Prostate gland (tissue), 2 donors: ENCODE measurements at regions not wholly inside any gene's neighbourhood (a gene's known extent, or its start where the extent isn't known, plus 50 kb on each side); places are given as distances from the start of the nearest gene placed in this dataset.
"Not testable (repeated sequence)": the region's sequence is repeated elsewhere in the genome, so short reads cannot be mapped to it uniquely, and the experiment has no call there.

Experiments used
- DNase-seq: peaks from one replicate; pipeline ENCODE4 v3.0.0-alpha.2; 2019; ENCODE audit warnings: low spot score
- H3K27ac ChIP-seq, 2 donors: fragments of 200-600 bp; sonication (generic); 2 replicates each; pipeline ENCODE4 v1.5.1; 2017 to 2019
- H3K27me3 ChIP-seq: fragments of 200-600 bp; sonication (generic); replicated peaks from 2 replicates; pipeline ENCODE4 v1.5.1; 2019; ENCODE audit not compliant: insufficient read depth
- H3K36me3 ChIP-seq, 2 donors: fragments of 200-600 bp; sonication (generic); 1 replicate in 1 of 2; 2 replicates in 1 of 2; pipeline versions ENCODE4 v1.5.1 to v1.8.1; 2017 to 2019
- H3K4me1 ChIP-seq: fragments of 200-600 bp; sonication (generic); replicated peaks from 2 replicates; pipeline ENCODE4 v1.5.1; 2019
- H3K4me3 ChIP-seq, 2 donors: fragments of 200-600 bp; sonication (generic); 2 replicates each; pipeline ENCODE4 v1.5.1; 2017 to 2019
- H3K9me3 ChIP-seq: fragments of 200-600 bp; sonication (generic); 2 replicates; pipeline ENCODE4 v1.5.1; 2017
- POLR2A ChIP-seq: fragments of 450-650 bp; IDR thresholded peaks from one replicate; pipeline ENCODE4 v1.6.1; 2016; ENCODE audit warnings: antibody characterized with exemption, mild to moderate bottlenecking
- POLR2AphosphoS5 ChIP-seq: sonication (generic); formaldehyde crosslinking; IDR thresholded peaks from one replicate; pipeline ENCODE4 v1.6.1; 2017; ENCODE audit warnings: antibody characterized with exemption
- WGBS: methylation state at CpG from one replicate; pipeline ENCODE4 v1.1.5; 2018; 5-methylcytosine and 5-hydroxymethylcytosine counted together
- intact Hi-C: fragments of 100-400 bp; cut with DNase I; formaldehyde crosslinking; loops from one replicate; pipeline ENCODE4 v1.14.2; 2022
- TF ChIP-seq, protein P1 (sequence below), 4 experiments: fragments of 200-600 bp in 2 of 4; fragments of 450-650 bp in 2 of 4; sonication (generic) in 2 of 4; IDR thresholded peaks; 1 replicate in 3 of 4; 2 replicates in 1 of 4; pipeline ENCODE4 v1.5.1; 2016 to 2019; ENCODE audit warnings: antibody characterized with exemption in 4 of 4, mild to moderate bottlenecking in 2 of 4, moderate library complexity in 2 of 4

DNA sequence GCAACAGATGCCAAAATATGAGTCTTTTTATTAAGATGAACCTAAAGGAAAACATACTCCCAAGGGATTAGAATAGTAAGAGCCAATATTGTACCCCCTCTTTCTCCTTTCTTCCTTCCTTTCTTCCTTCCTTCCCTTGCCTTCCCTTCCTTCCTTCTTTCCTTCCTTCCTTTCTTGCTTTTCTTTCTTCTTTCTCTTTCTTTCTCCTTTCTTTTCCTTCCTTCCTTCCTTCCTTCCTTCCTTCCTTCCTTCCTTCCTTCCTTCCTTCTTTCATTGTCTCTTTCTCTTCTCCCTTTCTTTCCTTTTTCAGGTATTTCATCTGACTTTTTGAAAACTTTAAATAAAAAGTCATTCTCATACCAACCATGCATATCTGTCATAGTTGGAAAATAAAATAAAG, 892.5 kb downstream of the LRFN5 start:
- Histone ChIP-seq H3K4me1 (no peaks in the 10 kb centered on the region), H3K9me3 (no peaks in the 10 kb centered on the region), H3K36me3 (no peaks in the 10 kb centered on the region), H3K4me3 (no peak overlapping the region), H3K27ac (no peak overlapping the region), H3K27me3 (no peaks in the 10 kb centered on the region)
- intact Hi-C loops = no loop called here
- no peak for DNase-seq
- no peak for TF ChIP-seq POLR2A
- TF ChIP-seq, protein P1, sequence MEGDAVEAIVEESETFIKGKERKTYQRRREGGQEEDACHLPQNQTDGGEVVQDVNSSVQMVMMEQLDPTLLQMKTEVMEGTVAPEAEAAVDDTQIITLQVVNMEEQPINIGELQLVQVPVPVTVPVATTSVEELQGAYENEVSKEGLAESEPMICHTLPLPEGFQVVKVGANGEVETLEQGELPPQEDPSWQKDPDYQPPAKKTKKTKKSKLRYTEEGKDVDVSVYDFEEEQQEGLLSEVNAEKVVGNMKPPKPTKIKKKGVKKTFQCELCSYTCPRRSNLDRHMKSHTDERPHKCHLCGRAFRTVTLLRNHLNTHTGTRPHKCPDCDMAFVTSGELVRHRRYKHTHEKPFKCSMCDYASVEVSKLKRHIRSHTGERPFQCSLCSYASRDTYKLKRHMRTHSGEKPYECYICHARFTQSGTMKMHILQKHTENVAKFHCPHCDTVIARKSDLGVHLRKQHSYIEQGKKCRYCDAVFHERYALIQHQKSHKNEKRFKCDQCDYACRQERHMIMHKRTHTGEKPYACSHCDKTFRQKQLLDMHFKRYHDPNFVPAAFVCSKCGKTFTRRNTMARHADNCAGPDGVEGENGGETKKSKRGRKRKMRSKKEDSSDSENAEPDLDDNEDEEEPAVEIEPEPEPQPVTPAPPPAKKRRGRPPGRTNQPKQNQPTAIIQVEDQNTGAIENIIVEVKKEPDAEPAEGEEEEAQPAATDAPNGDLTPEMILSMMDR (IDR thresholded peaks at IDR 0.05) = no peak
- TF ChIP-seq POLR2AphosphoS5 = no peak

DNA sequence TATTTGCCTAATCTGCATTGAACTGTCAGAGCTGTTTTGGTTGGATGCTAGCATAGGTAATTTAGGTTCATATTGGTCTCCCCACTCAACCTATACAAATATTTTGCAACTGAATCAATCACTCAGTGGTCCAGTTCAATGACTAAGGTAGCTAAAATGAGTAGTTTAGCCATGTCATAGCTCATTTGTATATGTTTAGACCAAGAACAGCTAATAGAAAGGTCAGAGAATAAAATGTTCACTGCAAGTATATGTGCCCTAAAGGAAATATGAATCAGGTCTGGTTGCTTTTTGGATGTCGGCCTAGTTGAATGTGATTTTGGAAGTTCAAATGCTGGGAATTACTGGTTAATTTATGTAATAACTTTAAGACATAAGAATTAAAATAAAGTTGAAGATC, 883.9 kb downstream of the LRFN5 start:
- no peaks in the 10 kb centered on the region for H3K27me3 ChIP-seq
- no peak for DNase-seq
- no peaks in the 10 kb centered on the region for H3K9me3 ChIP-seq
- H3K36me3 ChIP-seq = no peaks in the 10 kb centered on the region
- no peak overlapping the region for H3K27ac ChIP-seq
- H3K4me3 ChIP-seq = no peak overlapping the region
- H3K4me1 ChIP-seq = no peaks in the 10 kb centered on the region
- TF ChIP-seq, protein P1 (IDR thresholded peaks at IDR 0.05) = no peak
- no peak for TF ChIP-seq POLR2A
- TF ChIP-seq POLR2AphosphoS5 = no peak
- 94% methylated on average over 1 of the region's 1 CpG for WGBS
- intact Hi-C loops = no loop called here

DNA sequence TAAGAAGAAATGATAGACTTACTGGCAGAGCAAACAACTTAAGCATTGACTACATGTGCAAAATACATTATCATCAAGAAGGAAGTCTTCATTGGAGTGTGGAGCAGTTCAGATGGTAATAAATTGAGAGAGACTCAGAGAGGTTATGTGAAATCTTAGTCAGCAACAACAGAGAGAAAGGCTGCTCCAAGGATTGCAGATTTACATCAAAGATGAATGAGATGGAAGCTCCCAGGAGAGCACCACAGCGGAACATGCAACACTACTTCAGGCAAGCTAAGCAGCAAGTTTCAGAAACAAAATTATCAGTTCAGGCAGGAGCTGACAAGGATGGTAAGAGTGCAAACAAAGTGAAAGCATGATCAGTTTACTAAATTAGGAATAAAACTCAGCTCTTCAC, 882.3 kb downstream of the LRFN5 start:
- intact Hi-C loops = no loop called here
- Histone ChIP-seq H3K4me1 (no peaks in the 10 kb centered on the region), H3K27me3 (no peaks in the 10 kb centered on the region), H3K4me3 (no peak overlapping the region), H3K36me3 (no peaks in the 10 kb centered on the region), H3K9me3 (no peaks in the 10 kb centered on the region), H3K27ac (no peak overlapping the region)
- TF ChIP-seq, protein P1 (IDR thresholded peaks at IDR 0.05) = no peak
- TF ChIP-seq POLR2AphosphoS5 (no peak), POLR2A (no peak)
- 96% methylated on average over 1 of the region's 1 CpG for WGBS
- no peak for DNase-seq

DNA sequence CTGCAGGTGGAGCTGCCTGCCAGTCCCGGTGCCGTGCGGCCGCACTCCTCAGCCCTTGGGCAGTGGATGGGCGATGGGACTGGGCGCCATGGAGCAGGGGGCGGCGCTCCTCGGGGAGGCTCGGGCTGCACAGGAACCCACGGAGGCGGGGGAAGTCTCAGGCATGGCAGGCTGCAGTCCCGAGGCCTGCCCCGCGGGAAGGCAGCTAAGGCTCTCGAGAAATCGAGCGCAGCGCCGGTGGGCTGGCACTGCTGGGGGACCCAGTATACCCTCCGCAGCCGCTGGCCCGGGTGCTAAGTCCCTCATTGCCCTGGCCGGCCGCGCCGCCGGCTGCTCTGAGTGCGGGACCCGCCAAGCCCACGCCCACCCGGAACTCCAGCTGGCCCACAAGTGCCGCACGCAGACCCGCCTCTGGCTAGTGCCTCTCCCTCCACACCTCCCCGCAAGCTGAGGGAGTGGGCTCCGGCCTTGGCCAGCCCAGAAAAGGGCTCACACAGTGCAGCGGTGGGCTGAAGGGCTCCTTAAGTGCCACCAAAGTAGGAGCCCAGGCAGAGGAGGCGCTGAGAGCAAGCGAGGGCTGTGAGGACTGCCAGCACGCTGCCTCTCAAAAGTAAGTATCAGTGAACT, 875.8 kb downstream of the LRFN5 start:
- H3K9me3 ChIP-seq, H3K27me3 ChIP-seq, H3K4me3 ChIP-seq, H3K36me3 ChIP-seq, H3K4me1 ChIP-seq, DNase-seq, intact Hi-C loops, H3K27ac ChIP-seq: not testable (repeated sequence)
- 96% methylated on average over 35 of the region's 41 CpGs for WGBS

DNA sequence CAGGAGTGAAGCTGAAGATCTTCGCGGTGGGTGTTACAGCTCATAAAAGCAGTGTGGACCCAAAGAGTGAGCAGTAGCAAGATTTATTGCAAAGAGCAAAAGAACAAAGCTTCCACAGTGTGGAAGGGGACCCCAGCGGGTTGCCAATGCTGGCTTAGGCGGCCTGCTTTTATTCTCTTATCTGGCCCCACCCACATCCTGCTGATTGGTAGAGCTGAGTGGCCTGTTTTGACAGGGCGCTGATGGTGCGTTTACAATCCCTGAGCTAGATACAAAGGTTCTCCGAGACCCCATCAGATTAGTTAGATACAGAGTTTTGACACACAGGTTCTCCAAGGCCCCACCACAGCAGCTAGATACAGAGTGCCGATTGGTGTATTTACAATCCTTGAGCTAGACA, 875.0 kb downstream of the LRFN5 start:
- H3K27me3 ChIP-seq, H3K4me1 ChIP-seq, H3K36me3 ChIP-seq, H3K4me3 ChIP-seq, DNase-seq, H3K9me3 ChIP-seq, intact Hi-C loops, H3K27ac ChIP-seq: not testable (repeated sequence)
- WGBS = 89% methylated on average over 8 of the region's 8 CpGs

DNA sequence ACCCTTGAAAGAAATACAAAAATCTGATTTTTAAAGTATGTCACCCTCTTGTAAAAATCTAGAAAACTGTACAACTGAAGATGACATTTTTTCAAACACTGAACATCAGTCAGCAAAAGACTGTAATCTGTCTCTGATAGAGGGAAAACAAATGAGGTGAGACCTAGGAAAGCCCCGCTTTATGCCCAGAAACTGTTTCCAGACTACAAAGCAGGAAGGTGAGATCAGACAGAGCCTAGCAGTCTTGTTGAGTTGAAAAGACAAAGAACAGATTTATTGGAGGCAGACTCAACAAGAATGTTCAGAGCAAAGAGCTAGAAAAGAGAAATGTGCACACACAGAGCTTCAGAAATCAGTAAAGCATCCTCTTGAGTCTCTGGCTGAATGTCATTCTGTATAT, 873.6 kb downstream of the LRFN5 start:
- Histone ChIP-seq H3K36me3 (no peaks in the 10 kb centered on the region), H3K4me3 (no peak overlapping the region), H3K27ac (no peak overlapping the region), H3K4me1 (no peaks in the 10 kb centered on the region), H3K27me3 (no peaks in the 10 kb centered on the region), H3K9me3 (no peaks in the 10 kb centered on the region)
- WGBS = 63% methylated on average over 1 of the region's 1 CpG
- TF ChIP-seq, protein P1 (IDR thresholded peaks at IDR 0.05) = no peak
- TF ChIP-seq POLR2A = no peak
- no peak for TF ChIP-seq POLR2AphosphoS5
- intact Hi-C loops = no loop called here
- no peak for DNase-seq
